ENCODE measurements at regions not wholly inside any gene's neighbourhood (a gene's known extent, or its start where the extent isn't known, plus 50 kb on each side); places are given as distances from the start of the nearest gene placed in this dataset.

DNA sequence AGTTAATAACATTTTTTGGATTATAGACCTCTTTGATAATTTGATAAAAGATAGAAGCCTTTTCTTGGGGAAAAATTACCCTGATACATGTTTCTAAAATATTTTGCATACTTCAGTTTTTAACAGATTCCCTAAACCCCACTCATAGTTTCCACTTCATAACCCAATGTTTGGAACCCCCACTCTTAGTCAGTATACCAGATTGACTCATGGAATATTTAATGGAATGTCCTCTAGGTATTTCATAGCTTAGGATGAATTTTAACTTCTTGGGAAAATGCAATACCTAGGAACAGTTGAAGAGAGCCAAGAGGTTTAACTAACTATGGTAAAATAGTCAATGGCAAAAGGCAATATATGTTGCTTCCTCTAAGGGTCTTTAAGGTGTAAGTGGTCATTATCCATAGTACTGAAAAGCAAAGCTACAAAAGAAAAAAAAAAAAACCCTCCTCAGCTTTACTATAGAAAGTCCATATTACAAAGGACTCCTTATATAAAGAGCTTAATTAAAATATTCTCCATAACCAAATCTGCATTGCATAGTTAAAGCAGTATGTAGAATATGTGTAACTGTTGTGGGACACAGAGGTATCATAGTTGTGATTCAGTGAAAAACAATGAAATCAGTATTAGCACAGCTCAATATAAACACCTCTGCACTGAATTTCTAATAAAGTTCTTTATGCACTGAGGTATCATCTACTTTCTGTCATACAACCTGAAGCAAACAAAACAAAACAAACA is 159.9 kb downstream of the PCDH7 start:
- DNase-seq, result no peak

DNA sequence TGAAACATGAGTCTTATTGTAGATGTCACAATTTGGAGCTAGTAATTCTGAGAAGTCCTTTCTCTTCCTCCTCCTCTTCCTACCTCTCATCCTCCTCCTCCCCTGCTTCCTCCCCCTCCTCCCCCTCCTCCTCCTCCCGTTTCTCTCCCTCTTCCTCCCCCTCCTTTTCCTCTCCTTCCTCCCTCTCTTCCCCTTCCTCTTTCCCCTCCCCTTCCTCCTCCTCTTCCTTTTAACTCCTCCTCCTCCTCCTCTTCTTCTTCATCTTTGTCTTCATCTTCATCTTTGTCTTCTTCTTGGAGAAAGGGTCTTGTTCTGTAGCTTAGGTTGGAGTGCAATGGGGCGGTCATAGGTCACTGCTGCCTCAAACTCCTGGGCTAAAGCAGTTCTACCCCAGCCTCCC is 161.8 kb downstream of the PCDH7 start:
- no peak for DNase-seq

DNA sequence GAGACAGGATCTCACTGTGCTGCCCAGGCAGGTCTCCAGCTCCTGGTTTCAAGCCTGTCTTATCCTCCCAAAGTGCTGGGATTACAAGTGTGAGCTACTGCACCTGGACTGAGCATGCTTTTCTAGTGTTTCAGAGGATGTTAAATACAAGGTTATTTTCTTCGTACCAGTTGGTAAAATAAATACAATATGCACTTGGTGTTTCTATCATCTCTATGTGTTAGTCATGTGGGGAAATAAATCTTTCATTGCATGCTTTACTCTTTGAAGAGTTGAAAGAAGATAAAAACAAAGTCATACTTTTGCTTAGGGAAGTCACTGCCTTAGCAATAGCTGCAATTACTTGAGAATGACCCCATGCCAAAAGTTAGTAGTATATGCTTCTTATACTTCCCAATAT is 162.3 kb downstream of the PCDH7 start:
- no peak for DNase-seq

DNA sequence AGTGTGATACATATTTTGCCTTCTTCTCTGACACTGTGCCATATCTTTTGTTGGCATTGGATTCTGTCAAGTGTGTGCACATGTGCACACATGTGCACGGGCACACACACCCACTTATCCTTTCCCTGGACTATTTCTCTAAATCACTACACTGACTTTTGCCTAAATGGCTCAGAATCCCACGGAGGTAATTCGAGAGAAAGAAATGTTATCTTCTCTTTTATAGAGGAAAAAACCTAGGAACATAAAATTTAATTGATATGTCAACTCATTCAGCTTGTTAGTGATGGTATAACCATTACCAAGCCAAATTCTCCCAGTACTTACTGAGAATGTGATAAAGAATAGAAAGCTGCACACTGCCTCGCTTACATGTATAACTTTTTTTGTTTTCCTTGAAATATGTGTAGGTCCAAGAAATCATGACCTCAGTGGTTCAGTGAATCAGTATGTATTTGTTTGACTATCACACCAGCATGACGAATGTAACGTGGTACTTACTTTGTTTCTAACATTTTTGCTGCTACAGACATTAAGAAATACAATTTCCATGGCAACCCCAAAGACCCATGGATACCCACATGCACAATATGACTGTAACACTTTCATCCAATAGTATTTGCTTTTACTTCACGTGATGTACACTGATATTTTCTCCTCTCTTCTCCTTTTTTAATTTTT is 163.0 kb downstream of the PCDH7 start:
- no peak for DNase-seq

DNA sequence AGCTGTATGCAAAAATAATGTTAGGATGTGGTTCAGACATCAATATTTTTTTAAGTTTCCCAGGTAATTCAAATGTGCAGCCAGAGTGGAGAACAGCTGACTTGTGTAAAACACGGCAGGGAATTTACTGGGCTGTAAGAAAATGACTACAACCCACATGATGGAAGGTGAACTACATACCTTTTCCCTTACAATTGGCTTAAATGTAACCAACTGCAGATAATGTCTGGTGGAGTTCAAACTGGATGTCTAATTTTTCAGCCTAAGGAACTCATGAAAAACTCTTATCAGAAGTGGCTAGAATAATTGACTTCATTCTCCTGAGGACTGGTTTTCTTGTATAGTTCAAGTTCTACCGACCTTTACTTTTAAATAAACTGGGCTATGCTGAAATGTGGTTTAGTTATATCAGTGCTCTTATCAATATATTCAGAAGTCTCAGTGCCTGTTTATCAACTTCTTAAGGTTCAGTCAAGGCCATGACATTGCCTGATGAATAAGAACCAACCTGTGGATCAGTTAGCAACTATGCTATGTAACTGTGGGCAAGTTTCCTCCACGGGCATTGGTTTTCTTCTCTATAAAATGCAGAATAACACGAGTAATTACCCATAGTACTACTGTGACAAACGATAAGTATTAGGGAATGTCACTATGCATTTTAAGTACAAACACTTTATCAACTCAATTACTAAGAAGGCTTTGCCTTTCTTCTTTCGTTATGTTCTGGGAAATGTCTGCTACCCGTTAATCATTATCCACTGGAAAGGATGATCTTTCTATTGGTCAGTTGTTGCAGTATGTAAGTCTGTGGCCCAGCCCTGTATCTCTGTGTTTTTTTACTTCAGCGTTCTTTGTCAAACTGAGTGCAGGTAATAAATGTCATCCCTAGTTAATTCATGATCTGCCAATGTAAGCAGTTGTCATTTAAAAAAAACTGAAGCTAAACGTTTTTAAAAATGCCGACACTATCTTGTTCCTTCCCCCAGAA is 181.6 kb downstream of the PCDH7 start:
- no peak for DNase-seq

DNA sequence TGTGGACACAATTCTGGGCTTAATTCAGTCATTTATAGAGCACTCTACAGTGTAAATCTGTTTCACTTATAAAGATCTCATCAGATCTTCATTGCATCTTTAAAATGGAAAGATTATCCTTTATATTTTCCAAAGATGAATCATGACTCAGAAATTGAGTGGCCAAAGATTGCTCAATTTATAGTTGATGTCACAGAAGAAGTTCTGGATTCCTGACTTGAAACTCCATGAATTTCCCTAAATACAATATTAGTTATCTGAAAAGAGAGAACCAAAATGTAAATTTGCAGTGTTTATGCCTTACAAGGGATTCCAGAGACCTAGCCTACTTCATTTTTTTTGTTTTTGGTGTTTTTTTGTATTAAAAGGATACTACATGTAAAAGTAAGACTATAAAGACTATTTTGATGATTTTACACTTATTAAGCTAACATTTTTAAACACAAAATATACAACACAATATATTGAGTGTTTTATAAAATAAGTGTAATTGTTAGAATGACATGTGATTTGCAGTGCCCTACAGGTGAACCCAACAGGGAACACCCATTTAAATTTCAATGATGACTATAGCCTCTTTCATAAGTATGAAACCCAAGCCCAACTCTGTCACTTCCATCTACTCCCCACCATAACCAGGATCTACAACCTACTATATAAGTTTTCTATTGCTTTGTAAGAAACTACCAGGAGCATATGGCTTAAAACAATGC is 183.5 kb downstream of the PCDH7 start:
- DNase-seq, result no peak

DNA sequence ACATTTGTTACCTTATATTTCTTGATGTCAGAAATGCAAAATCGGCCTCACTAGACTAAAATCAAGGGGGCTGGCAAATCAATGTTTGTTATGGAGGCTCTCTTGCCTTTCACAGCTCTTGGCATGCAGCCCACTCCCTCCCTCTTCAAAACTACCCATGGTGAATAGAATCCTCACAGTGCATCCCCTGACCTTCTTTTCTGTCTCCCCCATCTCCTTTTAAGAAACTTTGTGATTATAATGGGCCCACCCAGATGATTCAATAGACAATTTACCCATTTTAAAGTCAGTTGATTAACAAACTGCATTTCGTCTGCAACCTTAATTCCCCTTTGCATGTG is 184.0 kb downstream of the PCDH7 start:
- DNase-seq, result no peak

DNA sequence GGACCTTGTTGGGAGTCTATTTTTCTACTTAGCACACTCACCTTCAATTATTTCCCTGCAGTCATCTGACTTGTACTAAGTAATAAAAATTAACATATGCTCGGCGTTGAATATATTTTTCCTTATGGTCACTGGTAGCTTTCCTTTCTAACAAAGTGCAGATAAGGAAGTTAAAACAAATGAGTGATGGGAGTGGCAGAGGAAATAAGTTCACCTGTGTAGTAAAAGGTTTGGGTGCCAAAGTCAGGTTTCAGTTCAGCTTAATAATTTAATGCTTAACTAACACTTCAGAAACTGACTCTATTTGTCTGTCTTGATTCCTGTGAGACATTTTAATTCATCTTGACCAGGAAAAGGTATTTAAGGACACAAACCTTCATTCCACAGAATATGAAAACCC is 184.4 kb downstream of the PCDH7 start:
- DNase-seq, result no peak

DNA sequence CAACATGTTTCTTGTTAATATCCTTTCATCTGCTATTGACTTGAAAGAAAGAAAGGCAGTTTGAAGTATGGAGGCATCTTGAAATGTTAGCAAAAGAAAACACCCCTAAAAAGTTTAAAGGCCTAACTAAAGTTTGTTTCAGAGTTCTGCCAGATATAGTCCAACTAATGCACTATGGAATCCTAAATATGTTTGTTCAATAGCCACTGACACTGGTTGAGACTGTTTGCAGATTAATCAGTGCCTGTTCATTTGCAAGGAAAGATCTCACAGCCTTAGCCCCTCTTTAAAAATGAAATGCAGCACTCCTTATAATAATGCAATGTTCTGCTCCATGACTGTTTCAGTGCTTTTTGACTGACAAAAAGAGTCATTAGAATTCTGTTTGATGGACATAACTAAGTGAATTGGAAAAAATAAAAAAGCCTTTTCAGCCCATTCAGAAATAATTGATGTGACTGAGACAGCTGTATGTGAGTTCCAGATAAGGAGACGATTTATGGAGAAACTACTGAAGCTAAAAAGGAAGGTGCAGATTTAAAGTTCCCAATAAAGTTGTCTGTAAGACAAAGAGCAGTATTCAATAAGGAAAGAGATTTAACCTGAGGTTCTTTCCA is 192.0 kb downstream of the PCDH7 start:
- DNase-seq, result no peak

DNA sequence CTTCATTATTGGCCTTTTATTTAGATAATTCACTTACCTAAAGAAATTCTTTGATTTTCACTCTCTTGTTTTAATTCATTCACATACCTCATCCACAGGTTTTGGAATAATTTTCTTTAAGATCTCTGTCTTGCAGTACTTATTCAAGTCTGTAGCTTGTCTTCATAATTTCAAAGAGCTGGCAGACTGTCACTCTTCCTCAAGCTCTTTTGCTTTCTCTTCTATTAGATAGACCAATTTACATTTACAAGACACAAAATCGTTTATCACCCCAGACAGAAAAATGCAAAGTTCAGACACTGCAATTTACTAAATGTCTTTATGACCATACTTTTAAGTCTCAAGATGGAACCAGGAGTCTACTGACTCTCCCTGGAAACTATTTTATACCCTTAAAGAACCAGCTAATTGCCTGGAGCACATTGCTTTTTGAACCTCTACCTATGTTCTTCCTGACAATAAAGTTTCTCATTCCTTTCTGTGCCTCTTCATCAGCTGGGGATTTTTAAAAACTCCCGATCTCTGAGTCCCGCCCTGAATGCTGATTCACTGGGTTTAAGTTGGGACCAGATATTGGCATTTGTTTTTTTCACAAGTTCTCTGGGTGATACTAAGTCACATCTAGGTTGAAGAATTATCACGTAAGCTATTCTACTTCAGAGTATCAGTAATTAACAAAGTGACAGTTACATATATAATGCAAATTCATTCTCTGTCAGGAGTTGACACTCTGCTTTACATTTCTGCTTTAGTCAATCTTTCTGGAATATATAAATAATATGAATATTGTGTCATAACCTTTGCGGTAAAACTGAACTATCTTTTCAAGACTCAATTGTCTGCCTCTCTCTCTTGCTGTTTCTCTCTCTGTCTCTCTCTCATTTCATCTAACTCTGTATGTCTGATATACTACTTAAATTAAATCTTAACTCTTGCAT is 196.4 kb downstream of the PCDH7 start:
- DNase-seq, result no peak

DNA sequence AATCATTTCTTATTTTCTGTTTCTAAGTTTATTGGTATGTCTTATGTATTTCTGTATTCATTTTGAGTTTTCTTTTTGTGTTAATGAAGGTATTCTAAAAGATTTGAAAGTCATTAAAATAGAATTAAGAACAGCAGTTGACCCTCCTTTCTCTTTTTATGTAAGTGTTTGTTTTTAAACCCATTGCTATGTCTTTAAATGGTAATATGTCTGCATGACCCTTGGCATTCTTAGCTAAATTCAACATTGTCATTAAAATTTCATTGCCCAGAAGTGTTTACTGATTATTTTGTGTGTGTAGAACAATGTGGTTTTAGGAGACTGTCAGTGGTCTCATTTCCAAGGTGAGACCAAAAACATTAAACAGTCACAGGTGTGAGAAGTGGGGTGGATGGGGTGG is 197.8 kb downstream of the PCDH7 start:
- no peak for DNase-seq

DNA sequence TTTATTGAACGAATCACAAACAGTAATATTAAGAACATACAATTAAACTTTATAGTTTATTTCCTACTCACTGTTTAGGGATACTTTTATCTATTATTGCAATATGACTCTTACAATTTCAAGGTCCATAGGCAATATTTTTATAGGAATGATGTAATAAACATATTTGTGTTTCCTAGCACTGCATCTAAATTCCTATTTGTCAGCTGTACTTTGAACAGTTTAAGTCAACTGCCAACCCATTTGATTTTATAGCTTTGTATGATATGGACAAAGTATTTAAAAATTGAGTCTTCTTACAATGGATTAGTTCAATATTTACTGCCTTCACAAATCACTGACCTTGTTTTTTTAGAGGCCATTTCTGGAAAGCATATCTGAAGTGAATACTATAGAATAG is 199.3 kb downstream of the PCDH7 start:
- no peak for DNase-seq

DNA sequence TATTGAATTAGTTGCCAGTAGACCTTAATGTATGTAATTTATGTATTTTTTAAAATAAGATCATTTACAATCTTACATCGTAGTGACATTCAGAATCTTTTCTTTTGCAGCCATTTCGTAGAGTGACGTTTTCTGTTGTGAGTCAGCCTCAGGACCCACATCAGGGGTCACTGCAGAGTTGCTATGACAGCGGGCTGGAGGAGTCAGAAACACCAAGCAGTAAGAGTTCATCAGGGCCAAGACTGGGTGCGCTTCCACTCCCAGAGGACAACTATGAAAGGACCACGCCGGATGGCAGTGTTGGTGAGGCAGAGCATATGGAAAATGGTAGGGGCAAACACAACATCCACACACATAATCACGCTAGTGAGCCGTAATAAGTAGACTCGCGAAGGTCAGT is 199.9 kb downstream of the PCDH7 start:
- no peak for DNase-seq

DNA sequence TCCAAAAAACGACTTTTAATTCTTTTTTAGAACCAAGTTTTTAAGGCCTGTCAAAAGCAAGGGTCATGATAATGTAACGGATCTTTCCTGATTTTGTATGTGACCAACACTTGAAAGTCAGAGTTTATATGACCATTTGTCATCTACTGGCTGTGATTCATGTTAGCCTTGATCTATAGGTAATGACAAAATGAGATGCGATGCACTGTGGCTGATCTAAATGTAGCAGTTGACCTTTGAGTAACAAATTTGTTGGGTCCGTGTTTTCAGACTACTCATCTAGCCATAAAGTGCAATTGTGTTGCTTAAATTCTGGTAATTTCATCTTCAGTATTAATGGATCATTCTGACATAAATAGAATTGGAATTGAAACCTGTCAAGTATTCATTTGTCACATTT is 202.5 kb downstream of the PCDH7 start:
- no peak for DNase-seq

DNA sequence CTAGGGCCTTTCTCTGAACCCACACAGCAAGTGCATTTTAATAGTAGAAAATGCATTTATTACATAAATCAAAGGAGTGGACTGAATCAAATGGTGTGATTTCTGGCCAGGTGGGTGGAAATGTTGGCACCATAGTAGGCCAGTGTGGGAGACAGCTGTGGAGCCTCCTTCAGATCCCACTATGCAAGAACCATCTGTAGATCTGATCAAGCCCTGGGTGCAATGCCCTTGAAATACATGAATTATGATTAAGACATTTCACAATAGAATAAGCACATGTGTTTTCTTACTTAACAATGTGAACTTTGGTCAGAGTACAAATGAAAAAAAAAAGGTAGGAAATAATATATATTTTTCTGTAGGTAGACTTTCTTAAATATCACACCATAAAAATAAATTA is 204.3 kb downstream of the PCDH7 start:
- no peak for DNase-seq

DNA sequence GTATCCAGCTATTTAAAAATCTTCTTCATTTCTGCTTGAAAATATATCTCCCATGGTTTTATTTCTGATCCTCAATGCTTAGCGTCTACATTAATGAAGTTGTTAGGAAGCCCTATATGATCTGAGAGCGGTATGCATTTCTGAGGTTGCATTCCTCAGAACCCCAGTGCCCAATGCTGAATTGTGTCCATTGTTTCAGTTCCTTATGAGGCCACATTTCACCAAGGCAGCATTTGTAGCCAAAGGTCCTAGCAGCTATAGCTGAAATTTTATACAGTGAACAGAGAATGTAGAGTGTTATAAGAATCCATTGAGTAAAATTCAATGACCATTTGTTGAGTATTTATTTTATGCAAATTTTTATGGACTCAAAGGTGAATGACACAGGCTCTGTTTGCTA is 209.5 kb downstream of the PCDH7 start:
- DNase-seq, result no peak

DNA sequence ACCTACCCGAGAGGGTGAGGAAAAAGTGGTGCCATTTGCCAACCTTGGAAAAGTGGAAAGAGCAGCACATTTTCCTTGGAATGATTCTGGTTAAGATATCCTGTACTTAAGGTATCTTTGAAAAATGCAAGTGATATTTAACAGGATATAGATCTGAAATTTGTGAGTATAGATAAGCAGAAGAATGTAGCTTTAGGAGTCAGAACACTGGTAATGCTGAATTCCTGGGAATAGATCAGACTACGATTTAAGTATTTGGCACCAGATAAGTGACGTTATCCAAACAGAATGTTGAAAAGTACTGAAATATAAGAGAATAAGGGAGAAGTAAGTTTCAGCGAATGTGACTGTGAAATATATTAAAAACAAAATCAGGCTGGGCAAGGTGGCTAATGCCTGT is 210.1 kb downstream of the PCDH7 start:
- no peak for DNase-seq

DNA sequence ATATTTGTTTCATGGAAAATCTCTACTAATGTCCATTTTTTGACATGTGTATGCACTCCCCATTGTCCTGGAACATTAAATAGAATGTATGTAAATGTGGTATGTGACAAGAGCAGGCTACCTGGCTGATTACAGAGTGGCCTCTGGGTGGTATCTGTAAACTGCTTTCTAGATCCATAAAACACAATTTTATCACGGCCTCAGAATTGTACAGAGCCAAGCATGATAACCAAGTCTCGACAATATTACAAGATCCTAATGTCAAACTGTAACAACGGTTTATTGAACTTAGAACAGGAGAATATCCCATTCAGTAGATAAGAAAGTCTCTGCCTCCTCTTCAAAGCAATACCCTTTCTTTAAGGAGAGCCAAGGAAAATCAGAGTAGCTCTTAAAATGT is 212.4 kb downstream of the PCDH7 start:
- no peak for DNase-seq

DNA sequence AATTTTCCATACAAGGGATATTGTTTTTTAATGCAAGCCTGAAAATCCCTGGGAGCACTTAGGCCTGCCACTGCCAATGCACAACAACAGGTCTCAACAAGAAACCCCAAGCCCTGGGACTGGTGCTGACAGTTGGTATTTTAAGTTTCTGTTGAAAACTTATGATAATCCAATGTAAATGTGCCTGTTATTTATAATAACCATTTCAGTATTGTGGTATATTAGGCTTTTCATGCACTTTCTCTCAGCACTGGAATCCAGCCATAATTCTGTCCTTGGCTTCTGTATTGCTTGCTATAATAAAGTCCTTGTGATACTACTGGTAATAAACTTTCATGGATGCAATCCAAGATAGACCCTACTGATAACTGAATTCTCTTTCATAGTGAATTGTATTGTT is 218.9 kb downstream of the PCDH7 start:
- no peak for DNase-seq

DNA sequence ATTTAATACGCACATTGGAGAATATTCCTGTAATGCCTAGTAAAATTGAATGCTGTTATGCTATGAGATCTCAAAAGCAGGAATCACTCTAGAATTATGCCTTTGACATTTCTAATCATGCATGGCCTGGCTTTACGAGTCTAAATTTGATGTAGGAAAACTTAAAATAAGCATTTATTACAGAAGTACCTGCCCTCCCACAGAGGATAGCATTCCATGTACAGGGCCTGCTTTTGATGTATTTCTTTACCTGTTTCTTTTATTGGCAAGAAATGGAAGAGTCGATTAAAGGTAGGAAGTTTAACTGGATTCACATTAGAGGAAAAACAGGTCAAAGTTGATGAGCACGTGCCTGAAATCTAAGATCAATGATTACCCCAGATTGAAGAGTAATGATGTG is 219.5 kb downstream of the PCDH7 start:
- DNase-seq, result no peak

DNA sequence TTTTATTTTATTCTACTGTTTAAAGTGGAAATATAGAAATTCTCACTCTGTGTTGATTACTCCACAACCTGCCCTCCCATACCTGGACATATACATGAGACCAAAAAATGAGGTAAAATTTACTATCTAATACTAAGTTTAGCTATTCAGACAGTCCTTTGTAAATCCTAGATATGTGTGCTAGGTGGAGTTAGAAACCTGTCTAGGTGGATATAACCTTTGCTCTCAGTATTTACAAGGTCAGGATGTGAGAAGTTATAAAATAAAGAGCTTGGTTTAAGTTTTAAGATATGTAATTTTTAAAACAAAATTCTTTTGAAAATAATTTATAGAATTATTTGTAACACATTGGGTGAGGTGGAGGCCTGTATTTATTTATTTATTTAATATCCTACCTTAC is 221.5 kb downstream of the PCDH7 start:
- DNase-seq, result no peak

DNA sequence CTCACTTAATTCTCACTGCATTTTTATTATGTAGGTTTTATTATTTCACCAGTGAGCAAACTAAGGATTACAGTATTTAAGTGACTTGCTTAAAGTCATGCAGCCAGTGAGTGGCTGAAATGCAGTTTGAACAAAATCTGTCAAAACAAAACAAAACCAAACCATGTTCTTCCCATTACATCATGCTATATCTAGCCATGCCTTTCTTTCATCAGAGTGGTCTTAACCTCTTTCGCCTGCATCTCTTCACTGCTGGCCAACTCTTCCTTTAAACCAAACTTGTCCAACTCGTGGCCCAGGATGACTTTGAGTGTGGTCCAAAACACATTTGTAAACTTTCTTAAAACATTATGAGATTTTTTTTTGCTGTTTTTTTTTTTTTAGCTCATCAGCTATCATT is 223.2 kb downstream of the PCDH7 start:
- no peak for DNase-seq

Measured in activated CD4-positive, alpha-beta T cell treated with anti-CD3 and anti-CD28 coated beads, Interleukin-2, Interleukin-6, amounts not matched to agents 100 ng/mL and 50 ng/mL, durations not matched to agents 16 hours and 8 hours (primary cell).